ENCODE measurements at regions not wholly inside any gene's neighbourhood (a gene's known extent, or its start where the extent isn't known, plus 50 kb on each side); places are given as distances from the start of the nearest gene placed in this dataset.

DNA sequence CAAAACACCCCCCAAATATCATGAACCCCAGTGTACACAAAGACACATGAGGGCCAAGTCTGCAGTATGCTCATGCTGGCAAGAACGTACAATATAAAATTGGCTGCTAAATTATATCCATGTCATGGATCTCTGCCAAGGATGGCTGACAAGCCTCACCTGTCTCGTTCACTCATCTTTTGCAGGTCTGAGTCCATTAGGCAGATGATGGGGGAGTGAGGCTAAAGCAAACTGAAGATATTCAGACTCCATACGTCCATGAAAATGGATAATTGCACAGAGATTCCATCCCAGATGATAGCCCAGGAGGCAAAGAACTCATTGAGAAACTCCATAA lies 122.3 kb upstream of the PTPRG start:
- no peak overlapping the region for H3K27ac ChIP-seq (ENCODE audit: insufficient read depth in 1 of 2, low read depth in 1 of 2, low read length in 2 of 2, poor library complexity in 1 of 2, severe bottlenecking in 2 of 2)
- DNase-seq: no peak
- CTCF ChIA-PET: no interaction called here
- H3K9me3 ChIP-seq (ENCODE audit: control extremely low read depth in 1 of 5, control insufficient read depth in 4 of 5, insufficient read depth in 2 of 5, low read depth in 1 of 5, low read length in 4 of 5): no peaks in the 10 kb centered on the region
- no peaks in the 10 kb centered on the region for H3K27me3 ChIP-seq (replicated peaks in 2 of 5; ENCODE audit: control insufficient read depth in 4 of 5, insufficient read depth in 5 of 5, low read length in 4 of 5)
- H3K36me3 ChIP-seq (ENCODE audit: control insufficient read depth in 4 of 4, insufficient read depth in 4 of 4, low read length in 3 of 4): no peaks in the 10 kb centered on the region
- POLR2A ChIA-PET: no interaction called here
- WGBS (ENCODE audit: insufficient coverage): 95% methylated on average over 2 of the region's 3 CpGs
- H3K4me3 ChIP-seq (ENCODE audit: control insufficient read depth in 1 of 7, extremely low read depth in 1 of 7, insufficient read depth in 4 of 7, low read depth in 2 of 7, low read length in 6 of 7): no peak overlapping the region
- H3K4me1 ChIP-seq (ENCODE audit: control extremely low read depth in 1 of 4, control insufficient read depth in 4 of 4, insufficient read depth in 4 of 4, low read length in 3 of 4): no peaks in the 10 kb centered on the region

GRCh38 chr3:61442696-61443095 lies 118.7 kb upstream of the PTPRG start:
- H3K9me3 ChIP-seq (ENCODE audit: control extremely low read depth in 1 of 5, control insufficient read depth in 4 of 5, insufficient read depth in 2 of 5, low read depth in 1 of 5, low read length in 4 of 5): no peaks in the 10 kb centered on the region
- 100% methylated on average over 3 of the region's 3 CpGs for WGBS (ENCODE audit: insufficient coverage)
- no peak overlapping the region for H3K27ac ChIP-seq (ENCODE audit: insufficient read depth in 1 of 2, low read depth in 1 of 2, low read length in 2 of 2, poor library complexity in 1 of 2, severe bottlenecking in 2 of 2)
- H3K27me3 ChIP-seq (replicated peaks in 2 of 5; ENCODE audit: control insufficient read depth in 4 of 5, insufficient read depth in 5 of 5, low read length in 4 of 5): no peaks in the 10 kb centered on the region
- H3K4me1 ChIP-seq (ENCODE audit: control extremely low read depth in 1 of 4, control insufficient read depth in 4 of 4, insufficient read depth in 4 of 4, low read length in 3 of 4): no peaks in the 10 kb centered on the region
- H3K4me3 ChIP-seq (ENCODE audit: control insufficient read depth in 1 of 7, extremely low read depth in 1 of 7, insufficient read depth in 4 of 7, low read depth in 2 of 7, low read length in 6 of 7): no peak overlapping the region
- H3K36me3 ChIP-seq (ENCODE audit: control insufficient read depth in 4 of 4, insufficient read depth in 4 of 4, low read length in 3 of 4): no peaks in the 10 kb centered on the region
- POLR2A ChIA-PET: no interaction called here
- CTCF ChIA-PET: no interaction called here
- DNase-seq: no peak

DNA sequence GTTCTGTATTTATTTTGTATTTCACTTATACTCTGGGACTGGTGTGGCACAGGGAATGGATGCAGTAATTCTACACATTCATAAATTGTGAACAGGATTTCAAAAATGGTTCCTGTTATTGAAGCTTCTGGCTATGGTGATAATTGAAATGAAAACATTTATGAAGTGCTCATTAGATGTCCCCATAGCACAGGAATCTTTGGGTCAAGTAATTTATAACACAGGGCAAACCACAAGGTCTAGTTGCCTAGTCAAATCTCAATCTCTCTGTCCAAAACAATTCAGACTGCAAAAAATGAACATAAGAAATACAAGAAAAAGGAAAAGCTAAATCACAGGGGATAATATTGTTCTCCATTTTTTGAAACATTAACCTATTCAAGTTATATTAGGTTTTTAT lies 117.5 kb upstream of the PTPRG start:
- ChIA-PET POLR2A (no interaction called here), CTCF (no interaction called here)
- Histone ChIP-seq H3K27me3 (replicated peaks in 2 of 5; ENCODE audit: control insufficient read depth in 4 of 5, insufficient read depth in 5 of 5, low read length in 4 of 5) (no peaks in the 10 kb centered on the region), H3K36me3 (ENCODE audit: control insufficient read depth in 4 of 4, insufficient read depth in 4 of 4, low read length in 3 of 4) (no peaks in the 10 kb centered on the region), H3K27ac (ENCODE audit: insufficient read depth in 1 of 2, low read depth in 1 of 2, low read length in 2 of 2, poor library complexity in 1 of 2, severe bottlenecking in 2 of 2) (no peak overlapping the region), H3K4me1 (ENCODE audit: control extremely low read depth in 1 of 4, control insufficient read depth in 4 of 4, insufficient read depth in 4 of 4, low read length in 3 of 4) (no peaks in the 10 kb centered on the region), H3K4me3 (ENCODE audit: control insufficient read depth in 1 of 7, extremely low read depth in 1 of 7, insufficient read depth in 4 of 7, low read depth in 2 of 7, low read length in 6 of 7) (no peak overlapping the region), H3K9me3 (ENCODE audit: control extremely low read depth in 1 of 5, control insufficient read depth in 4 of 5, insufficient read depth in 2 of 5, low read depth in 1 of 5, low read length in 4 of 5) (no peaks in the 10 kb centered on the region)
- no peak for DNase-seq

- no CpG with 5 or more reads among the region's 1 CpG for WGBS (ENCODE audit: insufficient coverage)
- POLR2A ChIA-PET: no interaction called here
- CTCF ChIA-PET: no interaction called here
- Histone ChIP-seq H3K27me3 (replicated peaks in 2 of 5; ENCODE audit: control insufficient read depth in 4 of 5, insufficient read depth in 5 of 5, low read length in 4 of 5) (no peaks in the 10 kb centered on the region), H3K9me3 (ENCODE audit: control extremely low read depth in 1 of 5, control insufficient read depth in 4 of 5, insufficient read depth in 2 of 5, low read depth in 1 of 5, low read length in 4 of 5) (no peaks in the 10 kb centered on the region), H3K36me3 (ENCODE audit: control insufficient read depth in 4 of 4, insufficient read depth in 4 of 4, low read length in 3 of 4) (no peaks in the 10 kb centered on the region), H3K4me3 (ENCODE audit: control insufficient read depth in 1 of 7, extremely low read depth in 1 of 7, insufficient read depth in 4 of 7, low read depth in 2 of 7, low read length in 6 of 7) (no peak overlapping the region), H3K27ac (ENCODE audit: insufficient read depth in 1 of 2, low read depth in 1 of 2, low read length in 2 of 2, poor library complexity in 1 of 2, severe bottlenecking in 2 of 2) (no peak overlapping the region), H3K4me1 (ENCODE audit: control extremely low read depth in 1 of 4, control insufficient read depth in 4 of 4, insufficient read depth in 4 of 4, low read length in 3 of 4) (no peaks in the 10 kb centered on the region)
- no peak for DNase-seq
Measured at GRCh38 chr3:61444782-61445181, 116.6 kb upstream of the PTPRG start.

DNA sequence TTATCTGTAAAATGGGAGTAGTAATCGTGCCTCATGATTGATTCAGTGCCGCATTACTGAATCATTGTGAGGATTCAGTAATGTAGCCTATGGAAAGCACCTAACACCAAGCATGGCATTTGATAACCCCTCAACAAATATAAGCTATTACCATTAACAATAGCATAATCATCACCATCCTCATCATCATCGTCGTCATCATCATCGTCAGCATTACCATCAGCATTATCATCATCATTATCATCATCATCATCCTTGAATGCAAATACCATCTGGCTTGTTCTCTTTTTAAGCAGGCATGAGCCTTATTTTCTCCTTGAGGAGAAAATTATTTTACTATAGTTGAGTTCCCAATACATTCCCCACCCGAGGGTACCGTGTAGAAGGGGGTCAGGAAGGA lies 115.4 kb upstream of the PTPRG start:
- Histone ChIP-seq H3K4me1 (ENCODE audit: control extremely low read depth in 1 of 4, control insufficient read depth in 4 of 4, insufficient read depth in 4 of 4, low read length in 3 of 4) (no peaks in the 10 kb centered on the region), H3K36me3 (ENCODE audit: control insufficient read depth in 4 of 4, insufficient read depth in 4 of 4, low read length in 3 of 4) (no peaks in the 10 kb centered on the region), H3K9me3 (ENCODE audit: control extremely low read depth in 1 of 5, control insufficient read depth in 4 of 5, insufficient read depth in 2 of 5, low read depth in 1 of 5, low read length in 4 of 5) (no peaks in the 10 kb centered on the region), H3K27ac (ENCODE audit: insufficient read depth in 1 of 2, low read depth in 1 of 2, low read length in 2 of 2, poor library complexity in 1 of 2, severe bottlenecking in 2 of 2) (no peak overlapping the region), H3K27me3 (replicated peaks in 2 of 5; ENCODE audit: control insufficient read depth in 4 of 5, insufficient read depth in 5 of 5, low read length in 4 of 5) (no peaks in the 10 kb centered on the region), H3K4me3 (ENCODE audit: control insufficient read depth in 1 of 7, extremely low read depth in 1 of 7, insufficient read depth in 4 of 7, low read depth in 2 of 7, low read length in 6 of 7) (no peak overlapping the region)
- DNase-seq: no peak
- CTCF ChIA-PET: no interaction called here
- 100% methylated on average over 5 of the region's 7 CpGs for WGBS (ENCODE audit: insufficient coverage)
- POLR2A ChIA-PET: no interaction called here

DNA sequence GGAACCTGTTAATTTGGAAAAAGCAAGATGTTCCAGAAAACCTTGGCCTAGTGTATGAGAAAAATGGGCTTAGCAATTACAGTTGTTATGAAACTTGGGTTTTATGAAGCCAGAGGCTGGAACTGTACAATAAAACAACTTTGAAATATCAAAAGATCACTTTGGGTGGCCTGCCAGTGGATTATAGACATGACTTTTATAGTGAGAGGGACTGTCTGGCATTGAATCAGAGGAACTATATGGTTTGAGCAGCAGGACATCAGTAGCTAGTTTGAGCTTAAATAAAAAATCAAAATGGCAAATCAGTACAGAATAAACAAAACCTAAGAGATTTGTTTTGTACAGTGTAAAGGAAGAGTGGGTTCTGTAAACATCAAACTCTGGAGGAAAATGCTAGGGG lies 115.0 kb upstream of the PTPRG start:
- Histone ChIP-seq H3K27ac (ENCODE audit: insufficient read depth in 1 of 2, low read depth in 1 of 2, low read length in 2 of 2, poor library complexity in 1 of 2, severe bottlenecking in 2 of 2) (no peak overlapping the region), H3K36me3 (ENCODE audit: control insufficient read depth in 4 of 4, insufficient read depth in 4 of 4, low read length in 3 of 4) (no peaks in the 10 kb centered on the region), H3K9me3 (ENCODE audit: control extremely low read depth in 1 of 5, control insufficient read depth in 4 of 5, insufficient read depth in 2 of 5, low read depth in 1 of 5, low read length in 4 of 5) (no peaks in the 10 kb centered on the region), H3K4me3 (ENCODE audit: control insufficient read depth in 1 of 7, extremely low read depth in 1 of 7, insufficient read depth in 4 of 7, low read depth in 2 of 7, low read length in 6 of 7) (no peak overlapping the region), H3K27me3 (replicated peaks in 2 of 5; ENCODE audit: control insufficient read depth in 4 of 5, insufficient read depth in 5 of 5, low read length in 4 of 5) (no peaks in the 10 kb centered on the region), H3K4me1 (ENCODE audit: control extremely low read depth in 1 of 4, control insufficient read depth in 4 of 4, insufficient read depth in 4 of 4, low read length in 3 of 4) (no peaks in the 10 kb centered on the region)
- ChIA-PET POLR2A (no interaction called here), CTCF (no interaction called here)
- DNase-seq: no peak

GRCh38 chr3:61448378-61448777 lies 113.0 kb upstream of the PTPRG start:
- no peak for DNase-seq
- no peak overlapping the region for H3K27ac ChIP-seq (ENCODE audit: insufficient read depth in 1 of 2, low read depth in 1 of 2, low read length in 2 of 2, poor library complexity in 1 of 2, severe bottlenecking in 2 of 2)
- peaks cover 0 to 4% (median 0%) of the 10 kb centered on the region in 5 experiments for H3K27me3 ChIP-seq (replicated peaks in 2 of 5; ENCODE audit: control insufficient read depth in 4 of 5, insufficient read depth in 5 of 5, low read length in 4 of 5)
- H3K4me1 ChIP-seq (ENCODE audit: control extremely low read depth in 1 of 4, control insufficient read depth in 4 of 4, insufficient read depth in 4 of 4, low read length in 3 of 4): no peaks in the 10 kb centered on the region
- no peaks in the 10 kb centered on the region for H3K9me3 ChIP-seq (ENCODE audit: control extremely low read depth in 1 of 5, control insufficient read depth in 4 of 5, insufficient read depth in 2 of 5, low read depth in 1 of 5, low read length in 4 of 5)
- 100% methylated on average over 2 of the region's 2 CpGs for WGBS (ENCODE audit: insufficient coverage)
- ChIA-PET CTCF (no interaction called here), POLR2A (no interaction called here)
- no peak overlapping the region for H3K4me3 ChIP-seq (ENCODE audit: control insufficient read depth in 1 of 7, extremely low read depth in 1 of 7, insufficient read depth in 4 of 7, low read depth in 2 of 7, low read length in 6 of 7)
- H3K36me3 ChIP-seq (ENCODE audit: control insufficient read depth in 4 of 4, insufficient read depth in 4 of 4, low read length in 3 of 4): no peaks in the 10 kb centered on the region

Data from common myeloid progenitor, CD34-positive (primary cell).